NCI-H526 (cell line): ENCODE measurements at regions not wholly inside any gene's neighbourhood (a gene's known extent, or its start where the extent isn't known, plus 50 kb on each side); places are given as distances from the start of the nearest gene placed in this dataset.
A peak's percentile ranks its signal among the peaks of the same experiment; 100 is the strongest.

Experiments
- DNase-seq, 2 experiments: peaks; one replicate each; lab custom pipeline; 2025; lab: John Stamatoyannopoulos, UW

DNA sequence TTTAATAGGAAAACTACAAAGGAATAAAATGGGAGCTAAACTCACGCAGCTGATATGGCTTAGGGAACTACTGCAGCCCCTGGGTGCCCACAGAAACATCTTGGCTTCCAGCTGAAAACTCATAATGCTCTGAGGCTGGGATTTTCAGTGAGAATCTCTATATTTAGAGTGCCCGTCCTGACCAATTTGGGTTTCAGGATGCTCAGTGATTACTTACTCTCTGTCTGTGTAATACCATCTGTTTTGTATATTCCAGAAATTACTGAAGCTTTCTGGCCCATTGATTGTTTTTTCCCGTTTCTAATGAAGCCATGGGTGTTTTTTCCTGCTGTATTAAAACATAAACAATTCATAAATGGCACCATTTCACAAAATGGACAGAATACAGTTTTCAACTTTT, 50.6 kb upstream of the ZNF385D start:
- no peak for DNase-seq

DNA sequence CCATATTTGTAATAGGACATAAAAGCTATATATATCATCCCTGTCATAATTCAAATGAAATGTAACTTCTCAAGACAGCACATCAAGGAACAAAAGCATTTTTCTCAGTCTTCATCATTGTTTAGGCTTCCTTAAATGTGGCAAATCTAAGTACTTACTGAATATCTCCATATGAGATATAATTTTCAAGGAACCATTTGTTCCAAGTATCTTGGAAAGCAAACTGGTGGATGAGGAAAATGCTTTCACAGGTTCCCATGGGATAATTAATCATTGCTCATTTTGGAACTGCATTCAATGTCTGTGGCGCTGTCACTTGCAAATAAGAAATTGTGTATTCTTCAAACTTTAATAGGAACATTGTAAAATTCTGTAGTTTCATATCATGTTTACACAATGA, 52.6 kb upstream of the ZNF385D start:
- no peak for DNase-seq

DNA sequence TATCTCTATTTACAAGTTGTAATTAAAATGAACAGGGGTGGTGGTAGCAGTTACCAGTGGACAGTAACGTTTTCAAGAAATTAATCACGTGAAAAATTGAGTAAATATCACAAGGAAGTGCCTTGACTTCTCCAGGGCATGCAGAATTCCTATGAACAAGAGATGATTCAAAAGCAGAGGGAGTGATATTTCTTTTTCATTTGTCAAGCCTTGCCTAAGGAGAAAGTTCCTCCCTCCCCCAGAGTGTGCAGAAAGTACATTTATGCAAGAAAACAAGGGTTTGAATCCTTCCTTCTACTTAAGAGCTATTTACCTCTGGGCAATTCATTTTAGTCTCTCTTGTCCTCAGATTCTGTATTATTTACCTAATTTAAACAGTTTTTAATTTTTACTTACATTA, 53.3 kb upstream of the ZNF385D start:
- no peak for DNase-seq

DNA sequence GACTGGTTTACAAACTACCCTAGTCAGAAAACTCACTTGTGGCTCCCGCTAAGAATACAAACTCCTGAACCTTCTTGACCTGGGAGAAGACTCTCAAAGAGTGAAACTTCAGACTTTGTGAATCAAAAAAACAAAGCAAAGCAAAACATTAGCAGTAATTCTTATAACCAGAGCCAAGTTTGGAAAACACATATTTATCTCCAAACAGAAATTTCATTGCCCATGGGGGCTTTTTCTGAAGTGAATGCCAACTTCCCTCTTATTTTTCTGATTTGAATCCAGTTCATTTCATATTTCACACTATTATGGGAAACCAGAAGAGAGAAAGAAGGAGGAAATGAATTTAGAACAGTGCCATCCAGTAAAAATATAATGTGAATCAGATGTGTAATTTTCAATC, 55.7 kb upstream of the ZNF385D start:
- no peak for DNase-seq

DNA sequence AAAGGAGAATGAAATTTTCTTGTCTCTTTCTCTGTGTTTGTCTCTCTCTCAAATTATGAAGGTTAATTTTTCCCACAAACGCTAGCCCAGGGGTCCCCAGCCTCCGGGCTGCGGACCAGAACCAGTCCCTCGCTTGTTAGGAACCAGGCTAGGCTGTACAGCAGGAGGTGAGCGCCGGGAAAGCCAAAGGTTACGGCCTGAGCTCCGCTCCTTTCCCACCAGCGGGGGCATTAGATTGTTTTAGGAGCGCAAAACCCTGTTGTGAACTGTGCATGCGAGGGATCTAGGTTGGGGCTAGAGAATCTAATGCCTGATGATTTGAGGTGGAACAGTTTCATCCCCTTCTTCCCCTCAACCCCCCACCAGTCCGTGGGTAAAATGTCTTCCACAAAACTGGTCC, 74.7 kb upstream of the ZNF385D start:
- no peak for DNase-seq

DNA sequence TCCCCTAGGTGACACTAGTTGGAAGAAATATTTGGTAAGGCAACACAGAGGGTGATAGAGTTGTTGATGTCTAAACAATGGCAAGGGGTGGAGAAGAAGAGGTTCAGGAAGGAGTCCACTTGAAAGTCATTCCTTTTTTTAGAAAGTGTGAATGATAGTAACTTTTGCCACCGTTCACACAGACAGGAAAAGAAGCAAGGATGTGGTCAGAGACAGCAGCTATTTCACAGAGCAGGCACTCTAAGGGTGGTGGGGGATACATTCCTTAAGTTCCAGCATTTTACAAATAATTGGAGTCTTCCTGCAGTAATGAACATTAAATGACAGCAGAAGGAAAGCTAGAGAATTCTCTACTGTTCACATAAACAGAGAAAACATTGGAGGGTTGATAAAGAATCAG, 75.4 kb upstream of the ZNF385D start:
- no peak for DNase-seq

DNA sequence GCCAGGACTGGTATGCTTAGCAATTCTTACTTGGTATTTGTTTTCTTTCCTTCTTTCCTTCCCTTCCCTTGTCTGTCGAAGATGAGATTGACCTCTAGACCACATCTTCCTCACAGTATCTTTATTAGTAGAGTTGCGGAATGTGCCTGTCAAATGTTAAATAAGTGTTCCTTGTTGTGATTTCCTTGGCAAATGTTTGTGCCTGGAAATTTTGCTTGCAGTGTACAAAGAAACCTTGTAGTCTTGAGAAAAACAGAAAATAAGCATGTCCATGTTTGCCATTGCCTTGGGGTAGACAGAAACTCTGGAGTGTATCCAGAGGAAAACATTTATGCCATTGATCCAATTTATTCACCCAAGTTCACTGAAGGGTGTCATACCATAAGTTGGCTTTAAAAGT, 79.5 kb upstream of the ZNF385D start:
- DNase-seq = no peak

DNA sequence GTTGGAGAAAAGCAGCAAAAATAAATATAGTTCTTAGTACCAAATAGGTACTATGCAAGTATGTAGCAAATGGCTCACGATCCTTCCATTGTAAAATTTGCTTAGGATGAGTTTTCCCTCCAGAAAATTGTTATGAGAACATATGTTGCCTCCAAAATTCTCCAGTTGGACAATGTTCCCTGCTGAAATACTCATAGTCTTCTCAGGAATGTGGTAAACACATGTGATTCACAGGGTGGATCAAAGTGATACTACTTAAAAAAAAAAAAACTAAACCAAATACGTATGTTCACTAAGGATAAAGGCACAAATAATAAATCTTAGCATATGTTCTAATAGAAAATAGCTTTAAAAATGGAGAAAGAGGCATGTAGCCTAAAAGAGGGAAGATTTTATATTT, 84.3 kb upstream of the ZNF385D start:
- DNase-seq = no peak

DNA sequence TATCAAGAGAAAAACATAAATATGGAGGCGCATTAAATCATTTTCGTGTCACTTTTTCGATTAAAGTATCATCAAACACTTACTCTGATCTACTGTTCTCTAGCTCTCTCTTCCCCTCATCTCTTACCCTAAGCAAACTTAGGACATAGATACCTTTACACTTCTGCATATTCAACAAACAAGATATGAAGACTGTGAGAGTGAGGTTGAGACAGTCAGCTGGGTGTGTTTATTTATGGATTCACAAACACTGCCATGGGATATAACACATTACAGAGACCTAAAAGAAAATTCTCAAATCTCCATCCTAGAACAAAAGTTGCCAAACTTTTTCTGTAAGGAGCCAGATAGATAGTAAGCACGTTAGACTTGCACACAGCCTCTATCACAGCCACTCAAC, 85.2 kb upstream of the ZNF385D start:
- no peak for DNase-seq

DNA sequence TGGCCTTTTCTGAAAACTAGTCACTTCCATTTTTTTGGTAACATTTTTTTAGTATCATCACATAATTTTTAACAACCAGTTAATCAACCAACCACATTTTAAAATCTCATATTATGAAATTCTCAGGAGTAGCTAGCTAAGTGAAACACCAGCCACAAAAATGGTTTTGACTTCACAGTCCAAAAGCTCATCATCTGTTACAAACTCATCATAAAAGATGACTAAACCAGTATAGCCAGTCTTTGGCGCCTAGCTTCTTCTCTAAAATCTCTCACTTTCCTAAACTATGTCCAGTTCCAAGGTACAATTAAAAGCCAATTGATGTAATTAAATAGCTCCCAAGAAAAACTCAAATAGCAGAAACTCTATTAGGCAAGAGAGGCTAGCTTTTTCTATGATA, 88.2 kb upstream of the ZNF385D start:
- DNase-seq = no peak

DNA sequence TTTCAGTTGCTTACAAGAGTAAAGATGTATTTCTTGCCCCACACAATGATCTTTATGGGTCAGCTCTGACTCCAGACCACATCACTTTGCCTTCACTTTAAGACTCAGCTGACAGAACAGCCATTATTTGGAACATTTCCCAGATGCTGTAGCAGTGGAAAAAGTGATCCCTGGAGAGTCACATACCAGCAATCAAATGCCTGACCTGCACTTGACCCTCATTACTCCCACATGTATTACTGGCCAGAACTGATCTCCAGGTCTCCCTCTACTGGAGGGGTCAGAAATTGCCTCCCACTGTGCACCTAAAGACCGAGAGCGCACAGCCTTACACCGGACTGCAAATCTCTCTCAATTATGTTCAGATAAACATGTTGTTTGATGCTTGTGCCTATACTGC, 88.6 kb upstream of the ZNF385D start:
- no peak for DNase-seq

DNA sequence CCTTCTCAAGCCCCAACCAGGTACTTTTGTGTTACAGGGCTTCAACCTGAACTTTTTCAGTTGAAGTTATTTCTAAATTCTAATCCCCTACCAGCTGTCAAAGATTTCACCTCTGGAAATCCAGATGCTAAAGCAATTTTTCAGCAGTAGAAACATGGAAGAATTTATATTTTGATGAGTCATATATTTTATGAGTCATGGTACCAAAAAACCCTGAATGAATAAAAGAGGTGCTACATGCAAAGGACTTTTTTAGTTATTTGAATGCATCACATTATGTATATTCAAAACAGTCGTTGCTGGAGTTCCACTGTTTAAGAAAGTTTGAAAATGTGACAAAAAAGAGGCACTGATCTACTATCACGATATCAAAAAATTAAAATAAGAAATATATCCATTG, 96.0 kb upstream of the ZNF385D start:
- DNase-seq = no peak

DNA sequence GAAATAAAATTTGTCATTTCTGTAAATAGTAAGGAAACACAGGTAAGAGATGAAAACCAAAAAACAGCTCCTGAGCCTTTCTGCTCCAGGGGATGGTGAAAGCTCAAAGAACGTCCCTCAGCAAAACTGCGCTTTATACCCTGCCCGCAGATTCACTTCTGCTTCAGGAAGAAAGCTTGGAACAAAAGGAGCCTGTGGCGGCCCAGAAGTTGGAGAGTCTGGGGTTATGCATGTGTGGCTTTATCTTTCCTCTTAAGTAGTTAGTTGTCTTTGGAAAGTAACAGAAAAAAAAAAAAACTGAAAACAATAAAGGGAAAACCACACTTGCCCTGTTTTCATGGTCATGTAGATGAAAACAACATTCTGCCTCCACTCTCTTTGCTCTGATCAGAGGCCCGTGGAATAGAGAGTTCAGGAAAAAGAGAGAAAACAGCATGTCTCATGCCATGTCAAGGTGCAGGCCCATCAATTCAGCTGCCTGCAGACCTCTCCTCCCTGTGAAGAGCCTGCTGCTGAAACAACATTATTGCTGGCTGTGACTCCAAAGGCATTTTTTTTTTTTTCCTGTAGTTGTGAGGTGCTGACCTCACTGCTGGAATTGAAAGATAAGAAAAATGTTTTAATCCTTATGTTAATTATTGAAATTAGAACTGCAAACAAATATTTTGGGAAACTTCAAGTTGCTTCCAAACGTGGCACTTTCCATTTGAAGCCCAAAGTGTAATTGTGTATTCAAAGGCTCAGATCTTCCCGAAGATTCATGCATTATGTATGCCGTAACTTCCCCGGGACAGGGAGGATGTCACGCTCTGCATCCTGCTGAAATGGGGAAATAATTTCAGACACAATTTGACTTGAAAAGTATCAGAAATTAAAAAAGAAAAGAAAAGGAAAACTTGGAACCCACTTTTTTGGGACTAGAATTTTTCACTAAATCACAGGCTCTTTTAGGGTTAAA, 108.4 kb upstream of the ZNF385D start:
- DNase-seq = peak in 1 of 2 experiments; percentile 5

DNA sequence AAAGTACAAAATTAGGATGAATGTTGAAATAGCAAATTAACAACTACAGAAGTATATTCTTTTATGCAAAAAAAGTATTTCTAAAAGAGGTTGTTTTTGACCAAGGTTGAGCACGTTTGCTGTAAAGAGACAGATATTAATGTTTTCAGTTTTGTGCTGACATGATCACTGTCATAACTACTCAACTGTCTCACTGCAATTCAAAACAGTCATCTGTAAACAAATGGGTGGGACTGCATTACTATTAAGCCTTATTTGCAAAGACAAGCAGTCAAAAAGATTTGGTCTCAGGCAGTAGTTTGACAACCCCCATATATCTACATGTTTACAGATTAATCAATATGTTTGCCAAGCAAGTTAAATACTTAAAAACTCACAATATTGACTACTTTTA, 109.1 kb upstream of the ZNF385D start:
- peak in 1 of 2 experiments; percentile 48 for DNase-seq

DNA sequence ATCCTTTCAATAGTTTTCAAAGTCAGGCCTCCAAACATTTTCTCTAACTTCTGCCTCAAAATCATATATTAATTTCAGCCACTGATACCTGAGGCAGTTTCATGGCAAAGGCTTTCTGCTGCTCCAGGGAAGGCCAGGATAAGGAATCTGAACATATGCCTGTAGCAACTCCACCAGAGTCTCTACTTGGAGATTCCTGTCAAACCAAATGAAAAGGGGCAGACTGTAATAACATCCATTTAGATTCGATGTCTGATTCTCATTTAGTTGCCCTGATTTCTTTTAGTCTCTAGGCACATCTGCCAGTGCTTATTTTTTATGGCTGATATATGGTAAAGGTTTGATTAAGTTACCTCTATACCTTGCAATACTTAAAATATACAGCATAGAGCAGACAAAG, 109.6 kb upstream of the ZNF385D start:
- DNase-seq = no peak

DNA sequence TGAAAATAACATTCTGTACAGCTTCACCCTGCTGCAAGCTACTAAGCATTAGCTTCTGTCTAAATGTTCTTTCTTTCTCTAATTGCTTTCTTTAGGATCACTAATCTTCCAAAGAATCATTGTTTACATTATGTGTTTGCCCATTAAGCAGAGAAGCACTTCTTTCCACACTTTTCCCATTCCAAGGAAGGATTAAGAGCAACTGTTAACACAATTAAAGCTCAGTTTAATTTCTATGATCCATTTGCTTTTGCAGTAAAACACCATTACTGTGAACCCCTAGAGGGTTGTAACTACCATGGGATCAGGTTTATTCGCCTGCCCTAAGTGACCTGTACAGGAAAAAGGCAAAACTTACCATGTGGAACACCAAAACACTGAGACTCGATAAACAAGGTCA, 125.8 kb upstream of the ZNF385D start:
- peak in 1 of 2 experiments; percentile 48 for DNase-seq

DNA sequence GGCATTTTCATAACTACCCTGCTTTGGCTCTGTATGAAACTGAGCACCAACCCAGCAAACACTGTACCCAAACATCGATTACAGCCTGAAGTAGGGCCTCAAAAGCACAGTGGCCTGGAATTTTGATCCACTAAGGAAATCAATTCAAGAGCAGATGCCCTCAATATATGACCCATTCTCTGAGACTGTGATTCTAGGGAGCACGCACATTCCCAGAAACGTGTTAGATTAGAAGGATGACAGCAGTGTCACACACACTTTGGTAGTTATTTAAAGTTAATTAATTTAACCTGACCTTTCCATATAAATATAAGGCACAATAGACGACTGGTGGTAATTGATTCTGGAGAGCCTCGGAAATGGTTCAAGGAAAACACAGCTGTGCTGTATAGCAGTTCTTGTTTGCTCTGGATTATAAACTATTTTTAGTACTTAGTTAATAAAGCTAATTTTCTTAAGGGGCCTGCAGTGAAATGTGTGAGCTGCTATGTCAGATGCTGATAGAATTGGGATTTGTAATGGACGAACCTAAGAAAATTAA, 126.3 kb upstream of the ZNF385D start:
- DNase-seq = peak in 1 of 2 experiments; percentile 55

DNA sequence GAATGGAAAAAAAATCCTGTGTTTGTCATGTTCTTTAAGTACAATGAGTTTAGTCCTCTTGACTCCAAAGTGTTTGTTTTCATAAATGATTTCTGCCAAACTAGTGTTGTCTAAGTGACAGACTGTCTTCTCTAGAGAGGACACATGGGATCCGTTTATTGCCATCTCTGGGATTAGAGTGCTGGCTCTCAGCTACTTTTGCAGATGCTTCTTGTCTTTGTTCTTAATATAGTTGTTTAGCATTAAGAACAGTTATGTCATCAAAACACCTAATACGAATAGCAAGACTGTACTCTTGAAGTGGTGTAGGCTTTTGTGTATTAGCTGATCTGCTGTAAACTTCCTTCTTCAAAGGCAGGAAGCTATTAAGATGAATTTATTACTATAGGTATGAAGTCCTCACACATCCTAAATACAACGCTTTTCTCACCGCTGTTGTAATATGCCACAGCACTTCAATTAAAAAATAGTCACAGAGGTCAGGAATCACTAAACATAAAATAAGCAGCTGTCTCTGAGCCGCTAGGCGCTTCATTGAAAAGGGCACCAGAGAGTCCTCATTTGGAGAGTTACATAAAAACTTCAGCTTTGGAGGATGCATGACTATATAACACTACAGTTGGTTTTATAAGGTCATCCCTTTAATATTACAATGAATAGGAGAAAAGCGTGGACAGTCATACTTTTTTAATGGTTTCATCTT, 128.3 kb upstream of the ZNF385D start:
- no peak for DNase-seq

DNA sequence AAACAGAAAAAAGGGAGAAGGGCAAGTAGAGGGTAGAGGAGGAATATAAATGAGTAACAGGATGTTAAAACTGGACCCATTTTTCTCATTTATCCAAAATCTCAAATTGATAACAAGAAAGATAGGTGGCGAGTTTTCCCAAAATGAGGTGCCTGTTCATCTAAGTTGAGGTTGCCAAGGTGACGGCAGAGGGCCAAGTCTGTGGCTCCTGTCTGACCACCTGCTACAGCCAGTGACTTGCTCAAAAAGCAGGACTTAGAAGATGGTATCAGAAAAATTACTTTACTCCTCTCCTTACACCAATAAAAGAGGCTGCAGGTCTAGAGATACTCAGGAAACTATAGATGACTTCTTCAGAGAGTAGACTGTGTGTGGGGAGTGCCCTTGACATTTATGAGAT, 137.6 kb upstream of the ZNF385D start:
- DNase-seq = no peak

DNA sequence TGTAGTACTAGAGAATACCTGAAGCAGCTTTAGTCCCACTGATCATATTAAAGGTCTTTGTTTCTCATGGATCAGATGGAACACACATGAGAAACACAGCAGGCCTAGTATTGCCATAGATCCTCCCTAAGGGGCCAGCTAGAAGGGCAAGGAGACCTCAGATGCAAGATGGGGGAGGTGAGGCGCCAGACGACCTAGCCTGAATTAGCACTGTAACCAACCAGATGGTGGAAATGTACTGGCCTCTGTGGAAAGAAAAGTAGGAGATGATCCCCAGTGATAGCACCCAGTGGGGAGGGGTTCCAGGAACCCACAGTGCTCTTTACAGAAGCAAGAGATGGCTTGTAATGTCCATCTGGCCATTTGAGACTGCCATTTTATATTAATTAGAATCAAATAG, 138.2 kb upstream of the ZNF385D start:
- DNase-seq = no peak

DNA sequence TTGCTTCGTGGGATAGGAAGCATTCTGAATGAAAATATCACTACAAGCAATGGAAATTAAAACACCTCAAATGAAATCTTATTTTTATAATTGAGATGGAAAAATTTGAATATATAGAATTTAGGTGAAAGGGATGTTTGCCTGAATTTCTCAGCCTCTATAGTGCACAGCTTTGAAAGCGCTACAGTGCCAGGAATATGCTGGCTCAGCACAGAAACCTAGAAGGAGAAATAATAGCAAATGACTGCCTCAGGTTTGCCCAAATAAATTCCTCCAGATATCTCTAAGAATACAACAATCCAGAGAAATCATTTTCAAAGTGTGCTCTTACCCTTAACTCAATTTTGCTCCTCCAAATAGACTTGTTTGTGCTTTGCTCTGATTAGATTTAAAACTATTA, 141.1 kb upstream of the ZNF385D start:
- DNase-seq = no peak

DNA sequence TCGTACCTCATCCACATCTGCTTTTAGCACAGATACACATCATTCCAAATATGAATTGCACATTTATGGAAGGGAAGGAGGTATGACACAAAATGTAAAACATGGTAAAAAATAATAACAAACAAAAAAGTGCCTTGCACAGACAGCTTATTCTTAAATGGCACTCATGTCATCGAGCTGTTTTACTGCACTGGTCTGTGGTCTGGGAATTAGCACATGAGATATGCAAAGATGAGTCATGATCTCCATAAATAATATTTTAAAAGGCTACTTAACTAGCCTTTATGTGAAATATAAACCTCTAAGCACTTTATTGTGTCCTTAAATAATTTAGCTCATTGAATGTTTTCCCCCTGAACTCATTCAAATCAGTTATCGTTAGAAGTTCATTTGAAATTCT, 142.2 kb upstream of the ZNF385D start:
- peak; percentile 78 to 80 for DNase-seq
